ENCODE measurements at regions not wholly inside any gene's neighbourhood (a gene's known extent, or its start where the extent isn't known, plus 50 kb on each side); places are given as distances from the start of the nearest gene placed in this dataset.

- no peak for DNase-seq (ENCODE audit: low spot score)
Measured at GRCh38 chr12:24723759-24724158, 225.1 kb downstream of the BCAT1 start.

- no peak for DNase-seq (ENCODE audit: low spot score)
Measured at GRCh38 chr12:24721191-24721590, 227.7 kb downstream of the BCAT1 start.

GRCh38 chr12:24719293-24719721 is 229.6 kb downstream of the BCAT1 start:
- peak; percentile 16 for DNase-seq (ENCODE audit: low spot score)

- no peak for DNase-seq (ENCODE audit: low spot score)
Measured at GRCh38 chr12:24718617-24719016, 230.3 kb downstream of the BCAT1 start.

- DNase-seq (ENCODE audit: low spot score), result no peak
Measured at GRCh38 chr12:24714237-24714636, 234.7 kb downstream of the BCAT1 start.

GRCh38 chr12:24711056-24712008 is 237.6 kb downstream of the BCAT1 start:
- DNase-seq (ENCODE audit: low spot score), result no peak

GRCh38 chr12:24709216-24709615 is 239.7 kb downstream of the BCAT1 start:
- DNase-seq (ENCODE audit: low spot score), result no peak

GRCh38 chr12:24708718-24709117 is 240.2 kb downstream of the BCAT1 start:
- no peak for DNase-seq (ENCODE audit: low spot score)

- no peak for DNase-seq (ENCODE audit: low spot score)
Measured at GRCh38 chr12:24708043-24708442, 240.9 kb downstream of the BCAT1 start.

- DNase-seq (ENCODE audit: low spot score), result no peak
Measured at GRCh38 chr12:24707334-24707733, 241.6 kb downstream of the BCAT1 start.

- DNase-seq (ENCODE audit: low spot score), result no peak
Measured at GRCh38 chr12:24705741-24706358, 243.1 kb downstream of the BCAT1 start.

- no peak for DNase-seq (ENCODE audit: low spot score)
Measured at GRCh38 chr12:24705216-24705615, 243.7 kb downstream of the BCAT1 start.

GRCh38 chr12:24701343-24701742 is 247.6 kb downstream of the BCAT1 start:
- no peak for DNase-seq (ENCODE audit: low spot score)

- DNase-seq (ENCODE audit: low spot score), result no peak
Measured at GRCh38 chr12:24698972-24699371, 249.9 kb downstream of the BCAT1 start.

GRCh38 chr12:24697769-24698168 is 251.1 kb downstream of the BCAT1 start:
- no peak for DNase-seq (ENCODE audit: low spot score)

- DNase-seq (ENCODE audit: low spot score), result no peak
Measured at GRCh38 chr12:24697295-24697694, 251.6 kb downstream of the BCAT1 start.

- DNase-seq (ENCODE audit: low spot score), result no peak
Measured at GRCh38 chr12:24696800-24697199, 252.1 kb downstream of the BCAT1 start.

GRCh38 chr12:24695657-24696329 is 253.1 kb downstream of the BCAT1 start:
- no peak for DNase-seq (ENCODE audit: low spot score)

GRCh38 chr12:24695103-24695502 is 253.8 kb downstream of the BCAT1 start:
- DNase-seq (ENCODE audit: low spot score), result no peak

GRCh38 chr12:24688601-24689000 is 260.3 kb downstream of the BCAT1 start:
- no peak for DNase-seq (ENCODE audit: low spot score)

GRCh38 chr12:24681570-24681969 is 267.3 kb downstream of the BCAT1 start:
- no peak for DNase-seq (ENCODE audit: low spot score)

GRCh38 chr12:24679126-24679525 is 269.8 kb downstream of the BCAT1 start:
- DNase-seq (ENCODE audit: low spot score), result no peak

GRCh38 chr12:24678436-24678835 is 270.5 kb downstream of the BCAT1 start:
- no peak for DNase-seq (ENCODE audit: low spot score)
